Vagina (tissue), 2 donors: ENCODE measurements at regions not wholly inside any gene's neighbourhood (a gene's known extent, or its start where the extent isn't known, plus 50 kb on each side); places are given as distances from the start of the nearest gene placed in this dataset.

Experiments
- POLR2A ChIP-seq, 2 donors: fragments of 450-650 bp; IDR thresholded peaks; one replicate each; pipeline ENCODE4 v1.6.1; 2017; ENCODE audit warnings: antibody characterized with exemption in 2 of 2, mild to moderate bottlenecking in 2 of 2, moderate library complexity in 2 of 2
- TF ChIP-seq, protein P1 (sequence below), 3 experiments: fragments of 450-650 bp in 2 of 3; fragments of 200-600 bp in 1 of 3; sonication (generic) in 1 of 3; IDR thresholded peaks; one replicate each; pipeline ENCODE4 v1.5.1; 2017 to 2019; ENCODE audit warnings: antibody characterized with exemption in 3 of 3, mild to moderate bottlenecking in 2 of 3, moderate library complexity in 2 of 3

DNA sequence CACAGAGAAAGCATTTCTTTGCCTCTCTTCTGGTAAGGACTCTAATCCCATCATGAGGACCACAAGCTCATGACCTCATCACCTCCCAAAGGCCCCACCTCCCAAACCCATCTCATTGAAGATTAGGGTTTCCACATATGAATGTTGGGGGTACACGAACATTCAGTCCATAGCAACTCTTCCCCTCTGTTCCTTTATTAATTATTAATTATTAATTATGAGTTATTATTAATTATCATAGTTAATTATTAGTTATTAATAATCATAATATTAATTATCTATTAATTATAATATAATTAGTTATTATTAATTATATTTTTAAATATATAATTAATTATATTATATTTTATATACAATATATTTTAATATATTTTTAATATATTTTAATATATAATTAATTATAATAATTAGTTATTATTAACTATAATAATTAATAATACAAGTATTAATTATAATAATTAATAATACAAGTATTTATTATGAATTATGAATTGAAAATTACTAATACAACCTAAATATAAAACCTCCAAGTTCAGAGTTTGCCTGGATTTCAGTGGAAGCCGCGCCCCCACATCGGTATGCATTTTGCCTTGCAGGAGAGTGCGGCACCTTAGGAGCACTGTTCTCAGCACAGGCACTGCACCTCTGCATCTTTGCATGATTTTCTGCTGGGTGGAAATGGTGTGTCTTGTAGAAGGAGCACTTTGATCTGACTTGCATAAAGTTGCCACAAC lies 128.0 kb upstream of the FGF3 start:
- TF ChIP-seq POLR2A (IDR thresholded peaks at IDR 0.05) = no peak
- TF ChIP-seq, protein P1, sequence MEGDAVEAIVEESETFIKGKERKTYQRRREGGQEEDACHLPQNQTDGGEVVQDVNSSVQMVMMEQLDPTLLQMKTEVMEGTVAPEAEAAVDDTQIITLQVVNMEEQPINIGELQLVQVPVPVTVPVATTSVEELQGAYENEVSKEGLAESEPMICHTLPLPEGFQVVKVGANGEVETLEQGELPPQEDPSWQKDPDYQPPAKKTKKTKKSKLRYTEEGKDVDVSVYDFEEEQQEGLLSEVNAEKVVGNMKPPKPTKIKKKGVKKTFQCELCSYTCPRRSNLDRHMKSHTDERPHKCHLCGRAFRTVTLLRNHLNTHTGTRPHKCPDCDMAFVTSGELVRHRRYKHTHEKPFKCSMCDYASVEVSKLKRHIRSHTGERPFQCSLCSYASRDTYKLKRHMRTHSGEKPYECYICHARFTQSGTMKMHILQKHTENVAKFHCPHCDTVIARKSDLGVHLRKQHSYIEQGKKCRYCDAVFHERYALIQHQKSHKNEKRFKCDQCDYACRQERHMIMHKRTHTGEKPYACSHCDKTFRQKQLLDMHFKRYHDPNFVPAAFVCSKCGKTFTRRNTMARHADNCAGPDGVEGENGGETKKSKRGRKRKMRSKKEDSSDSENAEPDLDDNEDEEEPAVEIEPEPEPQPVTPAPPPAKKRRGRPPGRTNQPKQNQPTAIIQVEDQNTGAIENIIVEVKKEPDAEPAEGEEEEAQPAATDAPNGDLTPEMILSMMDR (IDR thresholded peaks at IDR 0.05) = no peak
